ELR (cell line): ENCODE measurements at regions not wholly inside any gene's neighbourhood (a gene's known extent, or its start where the extent isn't known, plus 50 kb on each side); places are given as distances from the start of the nearest gene placed in this dataset.
"Not testable (repeated sequence)": the region's sequence is repeated elsewhere in the genome, so short reads cannot be mapped to it uniquely, and the experiment has no call there.

Experiments
- DNase-seq: peaks from one replicate; pipeline ENCODE4 v3.0.0-alpha.2; 2015; ENCODE audit warnings: low read depth

DNA sequence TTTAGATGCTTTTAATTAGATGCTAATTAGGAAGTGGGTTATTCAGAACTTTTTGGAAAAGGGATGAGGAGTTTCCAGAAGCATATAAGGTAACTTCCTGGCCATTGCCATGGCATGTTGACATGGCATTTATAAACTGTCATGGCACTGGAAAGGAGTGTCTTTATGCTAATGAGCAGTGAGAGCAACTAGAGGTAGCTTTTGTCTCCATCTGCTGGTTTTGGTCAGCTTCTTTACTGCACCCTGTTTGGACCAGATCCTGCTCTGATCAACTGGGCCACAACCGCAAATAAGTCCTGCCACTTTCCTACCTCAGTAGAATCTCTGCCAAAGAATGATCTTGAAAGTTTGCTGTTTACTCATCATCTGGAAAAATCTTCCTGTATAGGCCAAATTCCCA is 193.6 kb downstream of the FAM72C start:
- not testable (repeated sequence) for DNase-seq

DNA sequence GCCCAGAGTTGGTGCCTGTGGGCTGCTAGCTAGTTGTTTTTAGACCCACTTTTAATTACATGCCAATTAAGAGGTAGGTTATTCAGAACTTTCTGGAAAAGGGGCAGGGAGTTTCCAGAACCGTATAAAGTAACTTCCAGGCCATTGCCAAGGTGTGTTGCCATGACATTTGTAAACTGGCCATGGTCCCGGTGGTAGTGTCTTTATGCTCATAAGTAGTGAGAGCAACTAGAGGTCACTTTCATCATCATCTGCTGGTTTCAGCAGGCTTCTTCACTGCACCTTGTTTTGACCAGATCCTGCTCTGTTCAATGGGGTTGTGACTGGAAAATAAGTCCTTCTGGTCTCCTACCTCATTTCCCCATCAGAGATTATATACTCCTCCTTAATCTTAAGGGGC is 207.0 kb downstream of the FAM72C start:
- DNase-seq = not testable (repeated sequence)

- not testable (repeated sequence) for DNase-seq
These were observed 211.4 kb downstream of the FAM72C start for GRCh38 chr1:143760366-143760765.

GRCh38 chr1:143755961-143756360 is 215.8 kb downstream of the FAM72C start:
- DNase-seq = not testable (repeated sequence)

DNA sequence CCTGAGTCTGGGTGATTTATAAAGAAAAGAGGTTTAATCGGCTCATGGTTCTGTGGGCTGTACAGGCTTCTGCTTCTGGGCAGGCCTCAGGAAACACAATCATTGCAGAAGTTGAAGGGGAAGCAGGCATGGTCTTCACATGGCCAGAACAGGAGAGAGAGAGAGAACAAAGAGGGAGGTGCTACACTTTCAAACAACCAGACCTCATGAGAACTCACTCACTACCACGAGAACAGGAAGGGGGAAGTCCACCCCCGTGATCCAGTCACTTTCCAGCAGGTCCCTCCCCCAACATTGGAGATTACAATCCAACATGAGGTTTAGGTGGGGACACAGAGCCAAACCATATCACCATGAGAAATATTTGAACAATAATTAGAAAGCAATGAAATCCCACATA is 222.9 kb downstream of the FAM72C start:
- no peak for DNase-seq

DNA sequence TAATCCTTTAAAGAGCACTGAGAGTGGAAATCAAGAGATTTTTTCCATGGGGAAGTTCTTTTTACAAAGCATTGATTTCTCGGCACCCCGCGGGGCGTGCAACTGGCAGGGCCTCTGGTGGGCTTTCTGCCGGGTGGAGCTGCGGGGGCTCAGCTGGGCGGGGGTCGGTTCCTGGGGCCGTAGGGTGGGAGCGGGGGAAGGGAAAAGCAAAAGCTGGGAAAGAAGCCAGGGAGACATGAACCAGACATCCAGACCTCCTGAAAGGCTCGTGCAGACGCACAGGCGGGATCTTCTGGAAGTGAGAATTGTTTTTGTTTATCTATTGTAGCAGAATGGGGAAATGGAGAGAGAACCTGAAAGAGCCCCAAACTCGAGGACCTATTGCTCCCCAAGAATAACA is 235.2 kb downstream of the FAM72C start:
- no peak for DNase-seq

- DNase-seq = peak; percentile 8
These were observed 235.9 kb downstream of the FAM72C start for GRCh38 chr1:143735764-143736461.

- DNase-seq = not testable (repeated sequence)
These were observed 237.5 kb downstream of the FAM72C start for GRCh38 chr1:143734261-143734660.

GRCh38 chr1:143730890-143731289 is 240.9 kb downstream of the FAM72C start:
- DNase-seq = not testable (repeated sequence)

DNA sequence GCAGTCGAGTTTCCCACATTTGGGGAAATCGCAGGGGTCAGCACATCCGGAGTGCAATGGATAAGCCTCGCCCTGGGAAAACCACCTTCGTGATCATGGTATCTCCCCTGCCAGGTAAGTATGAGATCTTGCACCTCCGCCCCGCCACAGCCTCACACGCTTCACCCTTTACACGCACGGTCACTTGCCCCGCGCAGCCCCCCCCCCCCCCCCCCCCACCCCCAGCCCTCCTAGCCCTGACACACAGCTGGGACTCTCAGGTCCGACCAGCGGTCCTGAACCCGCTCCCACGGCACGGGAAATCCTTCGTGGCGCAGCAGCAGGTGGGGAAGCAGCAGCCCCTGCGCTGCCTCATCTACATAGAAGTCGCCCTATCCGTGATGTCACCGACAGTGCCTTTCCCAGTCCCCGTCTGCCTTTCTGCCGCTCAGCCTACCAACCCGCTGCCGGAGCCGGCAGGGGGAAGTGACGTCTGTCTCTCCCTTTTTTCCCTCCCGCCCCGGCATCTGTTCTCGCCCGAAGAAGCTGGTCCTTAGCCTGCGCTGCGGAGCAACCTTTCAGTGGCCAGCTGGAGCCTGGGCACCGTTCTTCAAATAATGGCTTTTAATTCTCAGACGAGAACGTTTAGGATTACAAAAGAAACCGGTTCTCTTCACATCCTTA is 242.2 kb downstream of the FAM72C start:
- DNase-seq = not testable (repeated sequence)

DNA sequence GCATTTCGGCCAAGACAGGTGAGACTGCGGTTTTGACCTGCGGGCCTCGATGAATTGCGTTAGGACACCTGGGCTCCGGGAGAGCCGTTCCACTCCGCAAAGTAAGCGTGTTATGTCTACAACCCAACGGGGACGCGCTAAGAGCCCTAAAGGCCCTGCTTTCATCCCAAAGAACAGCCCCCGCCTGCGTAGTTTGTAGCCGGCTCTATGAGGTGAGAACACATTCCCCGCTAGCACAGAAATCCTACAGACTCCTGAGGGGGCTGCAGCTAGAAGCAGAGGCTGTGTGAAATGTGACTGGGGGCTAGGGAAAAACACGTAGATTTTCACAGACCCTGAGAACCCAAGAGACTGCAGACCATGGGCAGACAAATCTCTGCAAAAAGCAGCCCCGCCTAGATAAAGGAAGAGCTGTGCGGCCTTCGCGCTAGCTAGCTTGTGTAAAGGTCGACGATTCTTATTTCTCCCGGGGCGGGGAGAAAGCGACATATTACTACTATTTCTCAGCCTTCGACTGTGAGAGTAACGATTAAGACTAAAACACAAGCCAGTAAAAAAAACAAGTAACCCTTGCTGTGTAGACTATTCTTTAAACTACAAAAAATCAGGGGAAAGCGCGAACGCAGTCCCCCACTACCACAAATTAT is 242.9 kb downstream of the FAM72C start:
- not testable (repeated sequence) for DNase-seq

DNA sequence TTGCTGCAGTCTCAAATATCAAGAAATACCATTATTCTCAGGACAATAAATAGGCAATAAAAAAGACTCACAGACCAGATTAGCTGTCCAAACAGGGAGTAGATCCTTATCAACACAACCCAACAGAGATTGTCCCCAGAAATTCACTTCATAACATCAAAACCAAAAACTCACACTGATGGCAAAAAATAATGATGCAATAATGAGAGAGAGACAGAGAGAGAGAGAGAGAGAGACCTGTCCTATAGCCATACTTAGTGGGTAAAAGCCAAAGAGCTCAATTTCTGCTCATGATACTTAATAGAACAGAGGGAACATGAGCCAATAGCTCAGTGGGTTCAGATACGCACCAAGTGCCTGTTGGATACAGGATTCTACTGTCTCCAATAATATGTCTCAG is 244.5 kb downstream of the FAM72C start:
- DNase-seq = no peak

GRCh38 chr1:143721024-143721373 is 250.8 kb downstream of the FAM72C start:
- DNase-seq = no peak

DNA sequence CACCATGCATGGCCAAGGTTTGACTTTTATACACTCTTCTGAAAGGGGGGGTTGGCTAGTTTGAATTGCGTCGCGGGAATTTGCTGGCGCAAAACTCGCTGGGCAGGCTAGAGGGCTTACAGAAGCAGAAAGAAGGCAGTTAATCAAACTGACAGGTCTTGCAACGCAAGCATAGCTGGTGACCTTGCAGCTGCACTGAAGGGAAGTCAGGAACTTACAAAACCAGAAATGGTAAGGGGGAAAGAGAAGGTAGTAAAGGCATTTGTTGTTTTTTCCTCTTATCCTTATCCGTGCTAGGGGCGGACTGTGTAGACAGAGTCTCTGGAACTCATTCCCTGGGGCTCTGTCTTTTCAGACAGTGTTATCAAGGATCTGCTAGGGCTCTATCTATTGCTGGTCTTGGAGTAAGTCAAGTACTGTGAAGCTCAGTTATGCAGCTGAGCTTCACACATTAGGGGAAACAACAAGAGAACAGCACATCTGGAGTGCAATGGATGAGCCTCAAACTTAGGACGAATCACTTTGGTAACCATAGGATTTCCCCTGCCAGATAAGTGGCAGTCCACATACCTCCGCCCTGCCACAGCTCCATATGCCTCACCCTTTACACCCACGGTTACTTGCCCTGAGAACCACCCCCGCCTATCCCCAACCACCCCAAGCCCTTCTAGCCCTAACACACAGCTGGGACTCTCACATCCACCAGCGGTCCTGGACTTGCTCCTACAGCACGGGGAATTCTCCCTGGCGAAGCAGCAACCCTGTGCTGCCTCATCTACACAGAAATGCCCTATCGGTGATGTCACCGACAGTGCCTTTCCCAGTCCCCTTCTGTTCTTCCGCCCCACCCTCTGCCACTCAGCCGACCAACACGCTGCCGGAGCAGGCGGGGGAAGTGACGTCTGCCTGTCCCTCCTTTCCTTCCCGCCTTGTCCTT is 251.4 kb downstream of the FAM72C start:
- DNase-seq = no peak

GRCh38 chr1:143718524-143718923 is 253.3 kb downstream of the FAM72C start:
- DNase-seq = no peak

- DNase-seq = no peak
These were observed 253.8 kb downstream of the FAM72C start for GRCh38 chr1:143718021-143718420.

- DNase-seq = no peak
These were observed 254.4 kb downstream of the FAM72C start for GRCh38 chr1:143717434-143717833.

GRCh38 chr1:143714913-143715312 is 256.9 kb downstream of the FAM72C start:
- not testable (repeated sequence) for DNase-seq

DNA sequence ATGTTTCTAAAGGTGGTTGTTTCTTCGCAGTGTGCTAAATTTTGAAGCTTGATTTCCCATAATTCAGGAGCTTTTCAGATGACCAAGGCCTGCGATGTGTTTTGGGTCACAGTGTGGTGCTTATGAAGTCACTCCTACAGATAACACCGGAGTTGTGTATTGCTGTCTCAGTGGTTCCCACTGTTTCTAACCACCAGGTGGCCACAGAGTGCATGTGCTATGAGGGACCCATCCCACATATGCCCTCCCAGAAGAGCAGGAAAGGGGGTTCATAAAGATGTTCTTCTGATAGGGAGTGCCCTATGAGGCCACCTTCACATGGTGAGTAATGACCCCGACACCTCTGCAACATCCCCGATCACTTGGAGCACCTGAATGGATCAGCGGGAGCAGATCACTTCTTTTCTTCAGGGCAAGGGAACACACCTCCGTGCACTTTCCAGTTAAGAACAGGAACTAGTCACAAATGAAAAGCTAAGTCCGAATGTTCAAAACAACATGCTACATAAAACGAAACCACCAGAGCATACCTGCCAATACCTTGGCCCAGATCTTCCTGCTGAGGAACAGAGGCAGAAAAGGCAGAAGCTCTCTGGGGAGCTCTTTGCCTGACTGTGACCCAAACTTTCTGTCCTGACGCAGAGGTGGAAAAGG is 262.1 kb downstream of the FAM72C start:
- peak; percentile 13 for DNase-seq

DNA sequence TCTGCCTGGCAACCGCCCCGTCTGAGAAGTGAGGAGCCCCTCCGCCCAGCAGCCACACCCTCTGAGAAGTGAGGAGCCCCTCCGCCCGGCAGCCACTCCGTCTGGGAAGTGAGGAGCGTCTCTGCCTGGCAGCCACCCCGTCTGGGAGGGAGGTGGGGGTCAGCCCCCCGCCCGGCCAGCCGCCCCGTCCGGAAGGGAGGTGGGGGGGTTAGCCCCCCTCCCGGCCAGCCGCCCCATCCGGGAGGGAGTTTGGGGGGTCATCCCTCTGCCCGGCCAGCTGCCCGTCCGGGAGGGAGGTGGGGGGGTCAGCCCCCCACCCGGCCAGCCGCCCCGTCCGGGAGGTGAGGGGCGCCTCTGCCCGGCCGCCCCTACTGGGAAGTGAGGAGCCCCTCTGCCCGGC is 269.0 kb downstream of the FAM72C start:
- not testable (repeated sequence) for DNase-seq

- DNase-seq = no peak
These were observed 272.1 kb downstream of the FAM72C start for GRCh38 chr1:143699731-143700130.

GRCh38 chr1:143699115-143699514 is 272.7 kb downstream of the FAM72C start:
- no peak for DNase-seq
